Right atrium auricular region (tissue), 2 donors: ENCODE measurements at regions not wholly inside any gene's neighbourhood (a gene's known extent, or its start where the extent isn't known, plus 50 kb on each side); places are given as distances from the start of the nearest gene placed in this dataset.

Source experiments
- DNase-seq: peaks from one replicate; pipeline ENCODE4 v3.0.0-alpha.2; 2019; ENCODE audit warnings: low spot score
- H3K27ac ChIP-seq, 2 donors: fragments of 200-600 bp; sonication (generic); 1 replicate in 1 of 2; 2 replicates in 1 of 2; pipeline ENCODE4 v1.5.1; 2016 to 2019
- H3K27me3 ChIP-seq, 2 donors: fragments of 200-600 bp; sonication (generic); one replicate each; pipeline versions ENCODE4 v1.5.1 to v1.6.0; 2017 to 2019
- H3K36me3 ChIP-seq: fragments of 200-600 bp; sonication (generic); one replicate; pipeline ENCODE4 v1.5.1; 2016
- H3K4me1 ChIP-seq, 2 donors: fragments of 200-600 bp; sonication (generic); one replicate each; pipeline versions ENCODE4 v1.5.1 to v1.6.0; 2017 to 2019
- H3K4me3 ChIP-seq, 2 donors: fragments of 200-600 bp; sonication (generic); 1 replicate in 1 of 2; 2 replicates in 1 of 2; pipeline ENCODE4 v1.5.1; 2017 to 2019; ENCODE audit warnings: mild to moderate bottlenecking in 1 of 2, moderate library complexity in 1 of 2
- H3K9me3 ChIP-seq, 2 donors: fragments of 200-600 bp; sonication (generic); one replicate each; pipeline ENCODE4 v1.5.1; 2019
- CTCF ChIP-seq, 2 donors: fragments of 200-600 bp; sonication (generic); IDR thresholded peaks; one replicate each; pipeline ENCODE4 v1.5.1; 2019; ENCODE audit warnings: antibody characterized with exemption in 2 of 2

- no peak for DNase-seq
- Histone ChIP-seq H3K4me1 (no peaks in the 10 kb centered on the region), H3K9me3 (no peaks in the 10 kb centered on the region), H3K4me3 (no peak overlapping the region), H3K36me3 (no peaks in the 10 kb centered on the region), H3K27me3 (no peaks in the 10 kb centered on the region), H3K27ac (no peak overlapping the region)
- TF ChIP-seq CTCF (IDR thresholded peaks at IDR 0.05) = no peak
Observed at GRCh38 chr10:90197766-90198165, 496.4 kb downstream of the KIF20B start.

GRCh38 chr10:90199093-90199492, 497.7 kb downstream of the KIF20B start:
- no peak for DNase-seq
- H3K4me3 ChIP-seq = no peak overlapping the region
- no peaks in the 10 kb centered on the region for H3K36me3 ChIP-seq
- no peak for TF ChIP-seq CTCF (IDR thresholded peaks at IDR 0.05)
- no peaks in the 10 kb centered on the region for H3K4me1 ChIP-seq
- no peaks in the 10 kb centered on the region for H3K27me3 ChIP-seq
- no peak overlapping the region for H3K27ac ChIP-seq
- H3K9me3 ChIP-seq = no peaks in the 10 kb centered on the region

- Histone ChIP-seq H3K27me3 (no peaks in the 10 kb centered on the region), H3K4me3 (no peak overlapping the region), H3K36me3 (no peaks in the 10 kb centered on the region), H3K4me1 (no peaks in the 10 kb centered on the region), H3K27ac (no peak overlapping the region), H3K9me3 (no peaks in the 10 kb centered on the region)
- no peak for TF ChIP-seq CTCF (IDR thresholded peaks at IDR 0.05)
- no peak for DNase-seq
Observed at GRCh38 chr10:90199513-90199912, 498.1 kb downstream of the KIF20B start.

GRCh38 chr10:90204131-90204955, 503.0 kb downstream of the KIF20B start:
- Histone ChIP-seq H3K27me3 (no peaks in the 10 kb centered on the region), H3K4me1 (no peaks in the 10 kb centered on the region), H3K4me3 (no peak overlapping the region), H3K9me3 (no peaks in the 10 kb centered on the region), H3K27ac (no peak overlapping the region), H3K36me3 (no peaks in the 10 kb centered on the region)
- DNase-seq = no peak
- no peak for TF ChIP-seq CTCF (IDR thresholded peaks at IDR 0.05)

- Histone ChIP-seq H3K9me3 (no peaks in the 10 kb centered on the region), H3K4me1 (no peaks in the 10 kb centered on the region), H3K27me3 (no peaks in the 10 kb centered on the region), H3K36me3 (no peaks in the 10 kb centered on the region), H3K4me3 (no peak overlapping the region), H3K27ac (no peak overlapping the region)
- no peak for DNase-seq
- TF ChIP-seq CTCF (IDR thresholded peaks at IDR 0.05) = no peak
Observed at GRCh38 chr10:90204956-90205314, 503.5 kb downstream of the KIF20B start.

DNA sequence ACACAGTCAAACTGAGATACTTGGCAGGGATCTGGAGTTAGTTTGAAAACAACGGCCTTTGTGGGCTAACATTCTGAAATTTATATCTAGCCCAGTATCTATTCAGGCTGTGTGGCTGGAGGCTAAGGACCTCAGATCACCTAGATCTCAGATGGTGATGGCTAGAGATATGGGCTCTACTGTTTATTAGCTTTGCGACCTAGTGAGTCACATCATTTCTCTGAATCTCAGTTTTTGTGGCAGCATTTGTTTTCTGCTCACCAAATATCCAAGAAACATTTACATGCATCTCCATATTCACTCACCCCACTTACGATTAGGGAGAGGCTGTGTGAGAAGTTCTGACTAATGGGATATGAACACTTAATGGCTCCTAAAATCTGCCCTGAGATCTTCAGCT, 503.9 kb downstream of the KIF20B start:
- no peak for DNase-seq
- Histone ChIP-seq H3K4me1 (no peaks in the 10 kb centered on the region), H3K9me3 (no peaks in the 10 kb centered on the region), H3K36me3 (no peaks in the 10 kb centered on the region), H3K4me3 (no peak overlapping the region), H3K27me3 (no peaks in the 10 kb centered on the region), H3K27ac (no peak overlapping the region)
- TF ChIP-seq CTCF (IDR thresholded peaks at IDR 0.05) = no peak
